ENCODE measurements at regions not wholly inside any gene's neighbourhood (a gene's known extent, or its start where the extent isn't known, plus 50 kb on each side); places are given as distances from the start of the nearest gene placed in this dataset.

- H3K27ac ChIP-seq (ENCODE audit: low read depth, low read length, poor library complexity, severe bottlenecking) = no peak overlapping the region
- no peaks in the 10 kb centered on the region for H3K9me3 ChIP-seq (ENCODE audit: low read length)
- H2AFZ ChIP-seq (ENCODE audit: low read length) = no peak overlapping the region
- H3K9me2 ChIP-seq (ENCODE audit: insufficient read depth, low read length) = no peaks in the 10 kb centered on the region
- H4K20me1 ChIP-seq (ENCODE audit: insufficient read depth, low read length) = no peaks in the 10 kb centered on the region
- CTCF ChIA-PET (ENCODE audit: unreplicated experiment) = no interaction called here
- BruUV-seq (replicated peaks) = no TSS peak
- POLR2A ChIA-PET = interaction anchor here (0.7 kb wide), 1 partner anchor 13 kb away, joined by 3 read pairs; no protein-coding TSS in a partner anchor
- no peak for DNase-seq (ENCODE audit: low spot score)
- intact Hi-C loops (cut with micrococcal nuclease; ENCODE audit: unreplicated experiment) = no loop called here
- no peaks in the 10 kb centered on the region for H3K4me1 ChIP-seq (ENCODE audit: insufficient read depth, low read length, poor library complexity, severe bottlenecking)
- H3K4me2 ChIP-seq (ENCODE audit: low read length) = no peak overlapping the region
- H3K79me2 ChIP-seq (ENCODE audit: insufficient read depth, low read depth, low read length) = no peaks in the 10 kb centered on the region
- H3K4me3 ChIP-seq (ENCODE audit: low read depth, low read length, poor library complexity, severe bottlenecking) = no peak overlapping the region
- TF ChIP-seq EZH2phosphoT487 (IDR thresholded peaks at IDR 0.05; ENCODE audit: borderline replicate concordance, low read depth, low read length) (no peak), CTCF (conservative IDR thresholded peaks at IDR 0.05; ENCODE audit: low read length) (no peak)
- no peaks in the 10 kb centered on the region for H3K36me3 ChIP-seq (ENCODE audit: insufficient read depth, low read length)
Observed at GRCh38 chr1:118421868-118422350, 236.9 kb upstream of the SPAG17 start.

- TF ChIP-seq CTCF (conservative IDR thresholded peaks at IDR 0.05; ENCODE audit: low read length) = no peak
- no peak for TF ChIP-seq EZH2phosphoT487 (IDR thresholded peaks at IDR 0.05; ENCODE audit: borderline replicate concordance, low read depth, low read length)
- DNase-seq (ENCODE audit: low spot score) = no peak
- H3K9me3 ChIP-seq (ENCODE audit: low read length) = no peaks in the 10 kb centered on the region
- intact Hi-C loops (cut with micrococcal nuclease; ENCODE audit: unreplicated experiment) = no loop called here
- no peaks in the 10 kb centered on the region for H3K79me2 ChIP-seq (ENCODE audit: insufficient read depth, low read depth, low read length)
- H3K4me1 ChIP-seq (ENCODE audit: insufficient read depth, low read length, poor library complexity, severe bottlenecking) = no peaks in the 10 kb centered on the region
- no peak overlapping the region for H3K27ac ChIP-seq (ENCODE audit: low read depth, low read length, poor library complexity, severe bottlenecking)
- H3K9me2 ChIP-seq (ENCODE audit: insufficient read depth, low read length) = no peaks in the 10 kb centered on the region
- no peaks in the 10 kb centered on the region for H4K20me1 ChIP-seq (ENCODE audit: insufficient read depth, low read length)
- no TSS peak for BruUV-seq (replicated peaks)
- H2AFZ ChIP-seq (ENCODE audit: low read length) = no peak overlapping the region
- POLR2A ChIA-PET = no interaction called here
- H3K36me3 ChIP-seq (ENCODE audit: insufficient read depth, low read length) = no peaks in the 10 kb centered on the region
- no peak overlapping the region for H3K4me3 ChIP-seq (ENCODE audit: low read depth, low read length, poor library complexity, severe bottlenecking)
- H3K4me2 ChIP-seq (ENCODE audit: low read length) = no peak overlapping the region
- CTCF ChIA-PET (ENCODE audit: unreplicated experiment) = no interaction called here
Observed at GRCh38 chr1:118404024-118404423, 219.0 kb upstream of the SPAG17 start.

DNA sequence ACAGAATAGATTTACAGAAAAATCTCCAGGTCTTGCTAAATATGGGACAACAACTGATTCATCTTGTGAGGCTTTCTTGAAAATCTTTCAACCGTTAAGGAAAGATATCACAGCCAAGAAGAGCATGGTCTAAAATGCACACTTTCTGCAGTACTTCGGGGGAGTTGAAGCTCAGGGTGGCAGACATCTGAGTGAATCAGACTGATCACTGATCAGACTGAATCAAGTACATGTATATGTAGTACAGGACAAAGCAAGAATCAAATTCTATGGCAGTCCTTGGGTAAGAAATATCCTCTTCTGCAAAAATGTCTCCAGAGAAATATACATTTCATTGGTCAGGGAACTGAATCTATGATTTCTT lies 212.4 kb upstream of the SPAG17 start:
- Histone ChIP-seq H2AFZ (ENCODE audit: low read length) (no peak overlapping the region), H3K27ac (ENCODE audit: low read depth, low read length, poor library complexity, severe bottlenecking) (no peak overlapping the region), H3K4me2 (ENCODE audit: low read length) (no peak overlapping the region), H3K4me3 (ENCODE audit: low read depth, low read length, poor library complexity, severe bottlenecking) (no peak overlapping the region), H3K79me2 (ENCODE audit: insufficient read depth, low read depth, low read length) (no peaks in the 10 kb centered on the region), H4K20me1 (ENCODE audit: insufficient read depth, low read length) (no peaks in the 10 kb centered on the region), H3K9me2 (ENCODE audit: insufficient read depth, low read length) (no peaks in the 10 kb centered on the region), H3K36me3 (ENCODE audit: insufficient read depth, low read length) (no peaks in the 10 kb centered on the region), H3K9me3 (ENCODE audit: low read length) (no peaks in the 10 kb centered on the region), H3K4me1 (ENCODE audit: insufficient read depth, low read length, poor library complexity, severe bottlenecking) (no peaks in the 10 kb centered on the region)
- DNase-seq (ENCODE audit: low spot score) = no peak
- ChIA-PET POLR2A (interaction anchor here (0.5 kb wide), 1 partner anchor 8 kb away, joined by 3 read pairs; no protein-coding TSS in a partner anchor), CTCF (ENCODE audit: unreplicated experiment) (no interaction called here)
- intact Hi-C loops (cut with micrococcal nuclease; ENCODE audit: unreplicated experiment) = no loop called here
- BruUV-seq (replicated peaks) = no TSS peak
- TF ChIP-seq CTCF (conservative IDR thresholded peaks at IDR 0.05; ENCODE audit: low read length) (no peak), EZH2phosphoT487 (IDR thresholded peaks at IDR 0.05; ENCODE audit: borderline replicate concordance, low read depth, low read length) (no peak)

All from OCI-LY7 (cell line).